GM12875 (cell line): ENCODE measurements at regions not wholly inside any gene's neighbourhood (a gene's known extent, or its start where the extent isn't known, plus 50 kb on each side); places are given as distances from the start of the nearest gene placed in this dataset.

ENCODE experiments used
- H3K4me3 ChIP-seq: one replicate; pipeline ENCODE4 v1.5.1; 2011; ENCODE audit warnings: low read depth, low read length, control low read depth
- TF ChIP-seq, protein P1 (sequence below): IDR thresholded peaks from 2 replicates; pipeline ENCODE4 v1.5.1; 2011; ENCODE audit warnings: low read depth, mild to moderate bottlenecking, control low read depth, inconsistent platforms, low read length, moderate library complexity, borderline replicate concordance; ENCODE audit not compliant: insufficient read depth

DNA sequence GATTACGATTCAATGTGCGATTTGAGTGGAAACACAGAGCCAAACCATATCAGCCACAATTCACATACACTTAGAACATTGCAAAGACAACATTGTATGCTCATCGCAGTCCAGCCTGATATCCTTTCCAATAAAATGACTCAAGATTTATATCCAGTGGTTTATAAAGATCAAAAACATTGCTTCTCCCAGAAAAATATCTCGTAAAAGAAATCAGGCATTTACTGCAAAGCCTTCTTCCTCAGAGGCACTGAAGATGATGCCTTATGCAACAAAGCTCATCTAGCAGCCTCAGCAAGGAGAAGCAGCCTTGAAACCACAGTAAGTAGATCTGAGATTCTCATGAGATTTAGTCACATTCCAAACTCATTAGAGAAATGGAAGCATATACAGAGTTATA is 523.8 kb downstream of the ELAVL2 start:
- TF ChIP-seq, protein P1, sequence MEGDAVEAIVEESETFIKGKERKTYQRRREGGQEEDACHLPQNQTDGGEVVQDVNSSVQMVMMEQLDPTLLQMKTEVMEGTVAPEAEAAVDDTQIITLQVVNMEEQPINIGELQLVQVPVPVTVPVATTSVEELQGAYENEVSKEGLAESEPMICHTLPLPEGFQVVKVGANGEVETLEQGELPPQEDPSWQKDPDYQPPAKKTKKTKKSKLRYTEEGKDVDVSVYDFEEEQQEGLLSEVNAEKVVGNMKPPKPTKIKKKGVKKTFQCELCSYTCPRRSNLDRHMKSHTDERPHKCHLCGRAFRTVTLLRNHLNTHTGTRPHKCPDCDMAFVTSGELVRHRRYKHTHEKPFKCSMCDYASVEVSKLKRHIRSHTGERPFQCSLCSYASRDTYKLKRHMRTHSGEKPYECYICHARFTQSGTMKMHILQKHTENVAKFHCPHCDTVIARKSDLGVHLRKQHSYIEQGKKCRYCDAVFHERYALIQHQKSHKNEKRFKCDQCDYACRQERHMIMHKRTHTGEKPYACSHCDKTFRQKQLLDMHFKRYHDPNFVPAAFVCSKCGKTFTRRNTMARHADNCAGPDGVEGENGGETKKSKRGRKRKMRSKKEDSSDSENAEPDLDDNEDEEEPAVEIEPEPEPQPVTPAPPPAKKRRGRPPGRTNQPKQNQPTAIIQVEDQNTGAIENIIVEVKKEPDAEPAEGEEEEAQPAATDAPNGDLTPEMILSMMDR: no peak
- no peak overlapping the region for H3K4me3 ChIP-seq

DNA sequence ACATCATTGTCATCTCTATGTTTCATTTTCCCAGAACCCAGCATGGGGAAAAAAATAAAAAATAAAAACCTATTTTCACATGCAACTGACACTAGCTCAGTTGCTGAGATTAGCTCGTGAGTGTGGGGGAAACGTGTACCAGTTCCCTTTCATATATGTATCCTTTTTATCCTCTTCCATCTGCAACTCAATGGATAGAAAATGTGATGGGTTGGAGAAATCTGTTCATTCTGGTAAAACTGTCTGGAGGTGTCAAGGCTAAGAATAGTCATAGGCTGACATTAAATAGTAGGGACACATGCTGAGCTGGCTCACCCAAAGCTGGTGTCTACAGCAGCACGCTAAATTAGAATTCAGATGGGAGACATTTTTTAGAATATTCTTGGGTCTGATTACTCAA is 519.3 kb downstream of the ELAVL2 start:
- no peak overlapping the region for H3K4me3 ChIP-seq
- TF ChIP-seq, protein P1: no peak

DNA sequence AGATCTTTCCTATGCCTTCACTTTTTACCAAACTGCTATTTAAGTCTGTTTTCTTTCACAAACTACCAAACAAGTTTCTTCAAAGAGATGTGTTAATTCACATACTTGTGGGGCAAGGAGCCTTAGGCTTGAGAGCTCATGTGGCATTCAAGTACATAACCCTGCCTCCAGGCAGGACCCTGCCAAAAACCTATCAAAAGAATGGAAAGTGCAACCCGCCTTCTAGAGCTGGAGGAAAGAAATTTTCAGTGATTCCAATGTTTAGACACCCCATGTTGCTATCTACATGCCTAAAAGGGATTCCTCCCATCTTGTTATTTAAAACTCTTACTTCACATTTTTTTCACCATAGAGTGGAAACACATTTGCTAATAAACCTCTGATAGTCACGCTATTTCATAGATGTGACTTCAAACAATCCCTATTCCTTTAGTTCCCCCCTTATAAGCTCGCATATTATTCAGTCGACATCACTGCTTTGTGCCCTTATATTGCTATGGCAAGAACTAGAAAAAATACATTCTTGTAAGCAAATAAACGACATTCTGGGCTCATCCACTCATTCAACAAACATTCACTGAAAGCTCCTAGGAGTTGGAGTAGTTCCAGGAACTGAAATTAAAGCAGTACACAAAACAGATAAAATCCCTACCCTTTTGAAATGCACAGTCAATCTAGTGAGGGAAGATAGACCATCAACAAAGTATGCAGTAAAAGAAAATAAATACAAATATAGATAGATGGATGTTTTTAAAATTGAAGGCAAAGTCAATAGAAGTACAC is 518.1 kb downstream of the ELAVL2 start:
- TF ChIP-seq, protein P1: no peak

DNA sequence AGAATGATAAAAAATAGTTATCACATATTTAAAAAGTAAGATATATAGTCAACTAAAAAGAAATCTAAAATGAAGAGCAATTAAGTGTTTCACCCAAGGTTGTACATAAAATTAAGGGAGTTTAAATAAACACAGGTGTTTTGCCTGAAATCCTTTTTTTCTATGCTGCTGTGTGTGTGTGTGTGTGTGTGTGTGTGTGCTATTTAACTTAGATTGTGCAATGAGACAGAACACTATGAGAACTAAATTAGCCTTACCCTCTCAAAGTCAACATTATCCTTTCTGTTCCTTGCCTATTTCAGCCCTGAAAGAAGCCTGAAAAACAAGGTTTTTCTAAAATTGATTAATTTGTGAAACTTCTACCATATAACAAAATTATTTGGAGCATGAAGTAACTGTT is 516.2 kb downstream of the ELAVL2 start:
- H3K4me3 ChIP-seq: no peak overlapping the region
- TF ChIP-seq, protein P1: no peak

More for the DNA sequence above, 518.1 kb downstream of the ELAVL2 start:
- H3K4me3 ChIP-seq: no peak overlapping the region

DNA sequence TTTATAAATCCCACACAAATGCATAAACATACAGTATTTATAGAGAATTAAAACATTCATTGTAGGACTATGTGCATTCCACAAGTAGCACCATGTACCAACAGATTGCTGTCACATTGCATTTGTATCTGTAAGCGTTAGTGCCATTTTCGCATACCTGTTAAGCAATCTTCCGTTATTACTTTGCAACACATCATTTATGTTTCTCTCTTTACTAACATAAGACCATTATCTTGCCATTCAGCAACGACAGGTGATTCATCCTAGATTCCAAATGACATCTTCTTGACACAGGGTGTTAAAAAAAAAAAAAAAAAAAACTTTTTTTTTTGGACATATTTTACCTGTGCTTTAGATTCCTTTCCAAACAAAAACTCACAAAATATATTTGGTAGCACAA is 511.8 kb downstream of the ELAVL2 start:
- H3K4me3 ChIP-seq: no peak overlapping the region
- TF ChIP-seq, protein P1: no peak

DNA sequence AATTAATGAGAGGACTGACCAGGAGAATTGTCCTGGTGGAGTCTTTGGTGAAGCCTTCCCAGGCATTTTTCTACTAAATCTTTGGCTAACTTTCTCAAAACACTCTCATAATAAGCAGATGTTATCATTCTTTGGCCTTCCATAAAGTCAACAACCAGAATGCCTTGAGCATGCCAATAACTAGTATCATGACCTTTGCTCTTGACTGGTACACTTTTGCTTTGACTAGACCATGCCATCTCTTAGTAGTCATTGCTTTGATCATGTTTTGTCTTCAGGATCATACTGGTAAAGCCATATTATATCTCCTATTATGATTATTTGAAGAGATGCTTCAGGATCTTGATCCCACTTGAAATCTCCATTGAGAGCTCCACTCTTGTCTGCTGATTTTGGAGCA is 506.9 kb downstream of the ELAVL2 start:
- no peak overlapping the region for H3K4me3 ChIP-seq
- TF ChIP-seq, protein P1: no peak

DNA sequence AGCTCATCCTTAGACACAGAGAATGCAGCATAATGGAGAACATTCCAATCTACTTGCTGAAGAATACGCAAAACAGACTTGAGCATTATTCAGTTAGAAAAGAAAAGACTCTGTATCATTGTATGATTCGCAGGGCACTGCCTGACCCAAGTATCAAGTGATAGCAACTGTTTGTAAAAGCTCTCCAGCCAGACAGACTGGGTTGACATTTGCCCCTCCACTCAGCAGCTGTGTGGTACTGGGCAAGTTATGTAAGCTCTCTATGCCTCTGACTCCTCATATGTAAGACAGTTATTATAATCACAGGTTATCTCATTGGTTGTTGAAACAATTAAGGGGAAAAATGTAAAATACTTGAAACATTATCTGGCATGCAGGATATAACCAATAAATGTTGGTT is 505.0 kb downstream of the ELAVL2 start:
- TF ChIP-seq, protein P1: no peak
- no peak overlapping the region for H3K4me3 ChIP-seq
